ENCODE measurements at regions not wholly inside any gene's neighbourhood (a gene's known extent, or its start where the extent isn't known, plus 50 kb on each side); places are given as distances from the start of the nearest gene placed in this dataset.

- ChIA-PET CTCF (no interaction called here), POLR2A (no interaction called here)
- no TSS peak for BruUV-seq (replicated peaks)
- Histone ChIP-seq H3K4me1 (ENCODE audit: control insufficient read depth, insufficient read depth, low read length) (no peaks in the 10 kb centered on the region), H3K36me3 (ENCODE audit: control insufficient read depth, insufficient read depth, low read length) (no peaks in the 10 kb centered on the region), H3K27ac (ENCODE audit: low read length) (no peak overlapping the region), H3K9me3 (ENCODE audit: control insufficient read depth, insufficient read depth, low read depth, low read length) (no peaks in the 10 kb centered on the region), H3K27me3 (ENCODE audit: control insufficient read depth, insufficient read depth, low read length) (no peaks in the 10 kb centered on the region), H3K4me3 (ENCODE audit: low read depth in 2 of 2, low read length in 2 of 2) (no peak overlapping the region)
- DNase-seq (ENCODE audit: low read depth, low spot score) (no peak), ATAC-seq (no peak)
- intact Hi-C loops (cut with micrococcal nuclease; ENCODE audit: unreplicated experiment) (no loop called here), in situ Hi-C loops (cut with HindIII; ENCODE audit: low pct_unique_long_range_greater_than_20kb, low sequenced_read_pairs) (no loop called here)
- TF ChIP-seq CTCF (IDR thresholded peaks at IDR 0.05): no peak
- no peak for TF ChIP-seq REST (IDR thresholded peaks at IDR 0.05; ENCODE audit: insufficient read depth in 1 of 2, low read depth in 2 of 2, low read length in 1 of 2)
- TF ChIP-seq TCF7L2 (IDR thresholded peaks at IDR 0.05; ENCODE audit: low read depth, low read length): no peak
- TF ChIP-seq POLR2AphosphoS5 (IDR thresholded peaks at IDR 0.05; ENCODE audit: low read depth, low read length): no peak
- no peak for TF ChIP-seq SIN3A (IDR thresholded peaks at IDR 0.05; ENCODE audit: borderline replicate concordance, insufficient read depth, low read depth, low read length)
Measured at GRCh38 chr3:24668039-24668438, 173.4 kb upstream of the THRB start.

GRCh38 chr3:24670871-24671270 is 176.2 kb upstream of the THRB start:
- no peak for ATAC-seq
- intact Hi-C loops (cut with micrococcal nuclease; ENCODE audit: unreplicated experiment) (no loop called here), in situ Hi-C loops (cut with HindIII; ENCODE audit: low pct_unique_long_range_greater_than_20kb, low sequenced_read_pairs) (no loop called here)
- no TSS peak for BruUV-seq (replicated peaks)
- no peaks in the 10 kb centered on the region for H3K36me3 ChIP-seq (ENCODE audit: control insufficient read depth, insufficient read depth, low read length)
- H3K27me3 ChIP-seq (ENCODE audit: control insufficient read depth, insufficient read depth, low read length): no peaks in the 10 kb centered on the region
- no peaks in the 10 kb centered on the region for H3K9me3 ChIP-seq (ENCODE audit: control insufficient read depth, insufficient read depth, low read depth, low read length)
- TF ChIP-seq POLR2AphosphoS5 (IDR thresholded peaks at IDR 0.05; ENCODE audit: low read depth, low read length) (no peak), SIN3A (IDR thresholded peaks at IDR 0.05; ENCODE audit: borderline replicate concordance, insufficient read depth, low read depth, low read length) (no peak), TCF7L2 (IDR thresholded peaks at IDR 0.05; ENCODE audit: low read depth, low read length) (no peak), REST (IDR thresholded peaks at IDR 0.05; ENCODE audit: insufficient read depth in 1 of 2, low read depth in 2 of 2, low read length in 1 of 2) (no peak), CTCF (IDR thresholded peaks at IDR 0.05) (no peak)
- ChIA-PET POLR2A (no interaction called here), CTCF (no interaction called here)
- DNase-seq (ENCODE audit: low read depth, low spot score): no peak
- H3K4me1 ChIP-seq (ENCODE audit: control insufficient read depth, insufficient read depth, low read length): no peaks in the 10 kb centered on the region
- no peak overlapping the region for H3K4me3 ChIP-seq (ENCODE audit: low read depth in 2 of 2, low read length in 2 of 2)
- no peak overlapping the region for H3K27ac ChIP-seq (ENCODE audit: low read length)
